ENCODE measurements at regions not wholly inside any gene's neighbourhood (a gene's known extent, or its start where the extent isn't known, plus 50 kb on each side); places are given as distances from the start of the nearest gene placed in this dataset.
A peak's percentile ranks its signal among the peaks of the same experiment; 100 is the strongest.

- peak in 31 of 58 donors; percentile 2 to 67 (median 25) for DNase-seq
Measured at GRCh38 chr11:122319691-122320620, 203.9 kb upstream of the BLID start.

DNA sequence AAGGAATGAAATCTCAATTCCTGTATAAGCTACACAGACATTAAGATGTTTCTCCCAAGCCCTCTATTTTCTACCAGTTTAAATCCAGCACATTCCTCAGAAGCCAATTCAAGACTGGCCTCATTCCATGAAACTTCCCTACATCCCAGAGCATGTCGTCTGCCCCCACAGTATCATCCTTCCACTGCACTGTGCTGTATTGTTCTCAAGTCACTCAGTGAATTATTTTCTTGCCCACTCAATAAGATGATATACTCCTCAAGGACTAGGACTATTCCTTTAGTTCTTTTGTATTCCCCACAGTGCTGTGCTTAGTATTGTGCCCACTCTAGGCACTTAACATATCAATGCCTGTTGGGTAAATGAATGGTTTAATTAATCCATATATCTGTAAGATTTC lies 203.1 kb upstream of the BLID start:
- DNase-seq, result no peak

DNA sequence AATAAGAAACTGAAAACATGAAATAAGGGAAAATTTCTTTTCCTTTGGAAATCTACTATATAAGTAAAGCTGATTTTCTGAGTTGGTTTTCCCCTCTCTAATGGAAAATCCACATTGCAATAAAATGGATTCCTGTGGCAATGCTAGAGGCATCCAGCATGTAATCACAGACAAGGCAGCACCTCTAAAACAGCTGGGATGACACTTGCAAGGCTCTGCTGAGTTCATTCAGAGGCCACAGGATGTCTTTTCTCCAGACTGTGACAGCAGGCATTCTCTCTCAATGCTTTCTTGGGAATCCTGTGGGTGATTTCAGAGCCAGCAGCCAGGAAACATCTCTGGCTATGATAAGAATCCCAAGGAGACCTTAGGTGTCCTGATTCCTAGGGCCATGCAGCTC lies 201.3 kb upstream of the BLID start:
- DNase-seq, result no peak

DNA sequence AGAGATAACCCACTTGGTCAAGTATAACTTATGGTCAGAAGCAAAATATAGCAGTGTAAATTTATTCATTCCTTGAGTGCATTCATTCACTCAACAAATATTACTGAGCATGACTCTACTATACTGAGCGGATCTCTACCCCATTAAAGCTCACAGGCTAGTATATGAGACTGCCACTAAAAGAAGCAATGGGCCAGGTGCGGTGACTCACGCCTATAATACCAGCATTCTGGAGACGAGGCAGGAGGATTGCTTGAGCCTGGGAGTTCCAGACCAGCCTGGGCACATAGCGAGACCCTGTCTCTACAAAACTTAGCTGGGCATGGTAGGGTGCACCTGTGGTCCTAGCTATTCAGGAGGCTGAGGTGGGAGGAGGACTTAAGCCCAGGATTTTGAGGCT lies 197.6 kb upstream of the BLID start:
- no peak for DNase-seq

- no peak for DNase-seq
Measured at GRCh38 chr11:122311216-122311755, 195.3 kb upstream of the BLID start.

GRCh38 chr11:122310766-122311165 lies 194.8 kb upstream of the BLID start:
- DNase-seq, result no peak

- DNase-seq, result peak in 45 of 58 donors; percentile 10 to 74 (median 50)
Measured at GRCh38 chr11:122309262-122309925, 193.4 kb upstream of the BLID start.

- no peak for DNase-seq
Measured at GRCh38 chr11:122308226-122308625, 192.2 kb upstream of the BLID start.

DNA sequence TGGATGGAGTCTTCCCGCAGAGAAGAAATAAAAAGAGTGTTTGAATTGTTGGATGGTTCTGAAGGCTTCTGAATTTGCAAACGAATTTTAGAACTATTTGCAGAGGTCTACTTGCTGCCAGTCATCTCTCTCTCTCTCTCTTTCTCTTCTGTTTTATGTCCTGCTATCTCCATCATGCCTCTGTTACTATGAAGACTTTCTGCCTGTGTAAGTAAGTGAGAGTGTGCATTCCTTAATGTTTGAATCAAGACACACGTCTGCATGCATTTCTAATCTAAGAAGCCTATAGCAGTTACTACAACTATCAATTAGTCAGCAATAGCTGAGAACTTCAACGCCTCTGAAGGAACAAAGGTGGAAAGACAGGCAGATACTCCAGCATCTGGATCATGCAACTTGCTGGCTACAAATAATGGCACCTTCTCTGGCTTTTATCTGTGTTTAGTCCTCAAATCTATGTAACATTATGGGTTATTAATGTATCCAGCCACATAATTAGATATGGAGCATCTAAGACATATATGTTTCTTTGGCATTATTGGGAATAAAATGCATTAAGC lies 191.5 kb upstream of the BLID start:
- no peak for DNase-seq

- peak in 10 of 58 donors; percentile 15 to 40 (median 30) for DNase-seq
Measured at GRCh38 chr11:122306831-122307391, 190.9 kb upstream of the BLID start.

DNA sequence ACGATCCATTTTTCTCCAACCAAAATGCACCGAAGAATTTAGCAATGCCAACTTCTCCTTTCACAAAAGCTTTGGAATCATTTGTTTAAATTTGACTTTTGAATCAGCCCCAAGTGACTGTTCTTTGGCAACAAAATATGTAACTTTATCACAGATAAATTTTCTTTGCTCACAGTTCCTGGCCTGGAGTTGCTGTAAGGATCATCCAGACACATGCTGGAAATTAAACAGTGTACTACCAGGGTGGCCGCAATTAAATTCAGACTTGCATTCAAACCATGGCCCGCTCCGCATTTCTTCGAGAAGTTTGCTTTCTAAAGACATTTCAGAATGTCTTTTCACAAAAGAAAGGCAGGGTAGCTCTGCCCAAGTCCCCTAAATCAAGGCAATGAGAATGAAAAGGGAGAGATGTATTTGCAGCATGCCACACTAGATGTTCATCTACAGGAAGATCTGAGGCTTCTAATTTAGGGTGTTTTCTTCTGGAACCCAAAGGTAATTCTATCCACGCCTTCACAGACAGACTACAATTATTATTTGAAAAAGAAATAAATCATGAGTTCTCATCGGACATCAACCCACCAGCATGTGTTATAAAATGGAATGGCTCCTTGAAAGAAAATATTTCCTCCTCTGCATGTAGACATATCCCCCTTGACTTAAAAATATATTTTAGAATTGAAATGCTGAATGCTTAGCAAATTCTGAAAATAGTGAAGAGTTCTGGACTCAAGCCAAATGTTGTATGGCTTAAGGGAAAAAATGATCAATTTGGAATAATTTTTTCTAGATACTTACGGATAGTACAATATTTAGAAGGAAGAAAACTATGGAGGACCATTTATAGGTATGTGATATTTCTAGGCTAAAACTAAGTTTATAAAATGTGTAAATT lies 189.7 kb upstream of the BLID start:
- DNase-seq, result no peak

DNA sequence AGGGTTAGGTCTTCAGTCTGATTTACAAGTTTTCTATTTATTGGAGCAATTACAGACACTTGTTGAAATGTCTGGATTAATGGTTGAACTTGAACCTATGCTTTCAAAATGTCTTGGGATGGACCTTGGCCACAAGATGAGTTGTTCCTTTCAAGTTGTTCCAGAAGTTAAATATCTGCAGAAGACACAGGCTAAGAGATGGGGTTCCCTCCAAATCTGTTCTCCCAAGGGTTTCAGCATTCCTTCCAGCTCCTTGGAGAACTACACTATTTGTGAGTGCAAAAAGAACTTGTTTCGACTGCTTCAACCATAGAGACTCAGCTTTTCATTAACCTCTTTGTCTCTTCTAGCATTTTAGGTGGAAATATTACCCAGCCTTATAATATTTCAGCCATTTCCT lies 189.0 kb upstream of the BLID start:
- DNase-seq, result no peak

- no peak for DNase-seq
Measured at GRCh38 chr11:122304306-122304705, 188.3 kb upstream of the BLID start.

DNA sequence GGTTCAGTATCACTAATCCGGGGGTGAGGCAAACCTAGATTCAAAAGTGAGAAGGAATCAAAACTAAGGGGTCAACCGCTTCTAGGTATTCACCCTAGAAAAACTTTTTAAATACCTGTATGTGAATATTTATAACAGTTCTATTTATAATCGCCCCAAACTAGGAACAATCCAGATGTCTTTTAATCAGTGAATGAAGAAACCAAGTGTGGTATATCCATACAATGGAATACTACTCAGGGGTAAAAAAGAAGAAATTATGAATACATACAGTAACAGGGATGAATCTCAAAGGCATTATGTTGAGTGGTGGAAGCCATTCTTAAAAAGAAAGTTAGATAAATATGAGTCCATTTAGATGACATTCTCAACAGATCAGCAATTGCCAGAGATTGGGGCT lies 178.0 kb upstream of the BLID start:
- DNase-seq, result no peak

GRCh38 chr11:122293296-122294023 lies 177.4 kb upstream of the BLID start:
- DNase-seq, result peak in 5 of 58 donors; percentile 6 to 52 (median 24)

DNA sequence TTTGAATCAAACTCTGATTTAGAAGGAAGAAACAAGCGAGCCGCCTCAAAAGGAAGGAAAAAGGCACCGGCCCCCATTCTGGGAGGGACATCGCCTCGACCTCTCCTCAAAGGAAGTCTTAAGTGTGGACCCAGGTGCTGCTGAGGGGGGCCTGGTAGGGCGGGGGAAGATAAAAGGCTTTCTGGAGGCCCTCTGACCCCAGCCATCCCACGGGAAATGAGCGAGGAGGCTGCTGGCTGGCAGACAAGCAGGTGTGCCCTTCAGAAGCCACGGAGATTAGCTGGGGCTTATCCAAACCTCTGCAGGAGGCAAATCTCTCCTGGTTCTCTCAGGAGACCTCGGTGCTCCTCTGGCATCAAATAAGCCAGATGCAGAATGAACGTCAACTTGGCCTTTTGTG lies 171.4 kb upstream of the BLID start:
- DNase-seq, result no peak

DNA sequence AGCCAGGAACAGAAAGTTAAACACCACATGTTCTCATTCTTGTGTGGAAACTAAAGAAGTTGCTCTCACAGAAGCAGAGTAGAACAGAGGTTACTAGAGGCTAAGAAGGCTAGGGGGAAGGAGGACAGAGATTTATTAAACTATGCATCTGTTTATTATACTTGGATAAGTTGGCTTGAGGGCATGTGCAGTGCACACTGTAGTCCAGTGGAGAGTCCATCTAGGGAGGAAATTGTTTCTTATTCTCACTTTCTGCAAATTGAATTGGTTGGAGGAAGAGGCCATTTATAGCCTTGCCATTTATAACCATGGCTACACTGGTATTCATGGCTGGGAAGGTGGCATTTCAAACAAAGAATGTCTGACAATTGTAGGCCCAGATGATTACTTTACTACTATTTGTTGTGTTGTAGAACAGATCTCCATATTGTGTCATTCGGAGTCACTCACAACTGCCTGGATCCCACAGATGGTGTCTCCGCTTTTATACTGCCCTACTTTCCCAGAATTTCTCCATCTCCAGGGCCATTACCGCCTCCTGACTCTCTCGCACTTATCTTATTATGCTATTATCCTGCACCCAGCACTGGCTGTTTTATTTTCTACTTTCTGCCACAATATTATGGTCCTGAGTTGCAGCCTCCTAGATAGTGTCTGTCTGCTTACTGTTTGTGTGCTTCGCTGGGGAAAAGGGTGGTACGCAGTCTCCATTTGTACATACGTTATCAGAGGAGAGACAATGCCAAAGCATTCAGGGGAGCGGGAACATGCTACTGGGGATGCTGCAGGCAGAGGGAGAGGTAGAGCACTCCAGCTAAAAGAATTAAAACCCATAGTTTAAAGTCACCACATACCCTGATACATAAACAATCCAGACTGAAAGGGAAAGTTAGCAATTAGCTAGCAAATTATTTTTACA lies 169.3 kb upstream of the BLID start:
- peak in 3 of 58 donors; percentile 9 to 22 (median 12) for DNase-seq

GRCh38 chr11:122280870-122281269 lies 164.9 kb upstream of the BLID start:
- DNase-seq, result no peak

DNA sequence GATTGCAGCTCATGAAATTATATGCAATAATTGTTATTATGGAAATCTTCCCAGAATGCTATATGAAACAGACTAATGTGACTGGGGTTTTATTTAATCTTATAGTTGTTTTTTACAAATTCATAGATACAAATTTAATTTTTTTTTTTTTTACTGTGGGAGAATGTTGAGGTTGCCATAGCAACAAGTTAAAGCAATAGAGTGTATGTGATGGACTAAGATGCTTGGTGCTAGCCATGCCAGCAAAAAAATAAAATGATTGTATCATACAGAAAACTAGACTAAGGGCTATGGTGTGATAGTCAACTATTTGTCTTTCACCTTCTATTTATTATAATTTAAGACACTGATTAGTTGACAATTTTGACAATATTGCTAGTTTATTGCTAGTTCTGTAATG lies 163.2 kb upstream of the BLID start:
- DNase-seq, result no peak
